MM.1S (cell line): ENCODE measurements at regions not wholly inside any gene's neighbourhood (a gene's known extent, or its start where the extent isn't known, plus 50 kb on each side); places are given as distances from the start of the nearest gene placed in this dataset.

Experiments used
- DNase-seq: peaks from one replicate; pipeline ENCODE4 v3.0.0-alpha.2; 2015
- H2AFZ ChIP-seq: fragments of 300-600 bp; sonication (generic); 2 replicates; pipeline ENCODE4 v1.6.0; 2016; ENCODE audit warnings: antibody characterized with exemption, low read length
- H3F3A ChIP-seq: fragments of 300-600 bp; sonication (generic); 2 replicates; pipeline ENCODE4 v1.6.1; 2016; ENCODE audit warnings: mild to moderate bottlenecking, antibody characterized with exemption, low read length, moderate library complexity, mixed read lengths; ENCODE audit not compliant: insufficient read depth
- H3K27ac ChIP-seq: fragments of 300-600 bp; sonication (generic); 2 replicates; pipeline ENCODE4 v1.5.1; 2016; ENCODE audit warnings: mild to moderate bottlenecking, low read length
- H3K27me3 ChIP-seq: fragments of 300-600 bp; sonication (generic); replicated peaks from 2 replicates; pipeline ENCODE4 v1.6.0; 2016; ENCODE audit warnings: low read length; ENCODE audit not compliant: insufficient read depth
- H3K36me3 ChIP-seq: fragments of 300-600 bp; sonication (generic); replicated peaks from 2 replicates; pipeline ENCODE4 v1.6.1; 2016; ENCODE audit warnings: mild to moderate bottlenecking, low read length, mixed read lengths; ENCODE audit not compliant: insufficient read depth
- H3K4me1 ChIP-seq: fragments of 300-600 bp; sonication (generic); 2 replicates; pipeline ENCODE4 v1.6.1; 2016; ENCODE audit warnings: low read length, mixed read lengths
- H3K4me2 ChIP-seq: fragments of 300-600 bp; sonication (generic); 2 replicates; pipeline ENCODE4 v1.6.0; 2016; ENCODE audit warnings: low read depth, low read length
- H3K4me3 ChIP-seq: fragments of 300-600 bp; sonication (generic); 2 replicates; pipeline ENCODE4 v1.5.1; 2016; ENCODE audit warnings: low read length, mixed read lengths
- H3K79me2 ChIP-seq: fragments of 300-600 bp; sonication (generic); 2 replicates; pipeline ENCODE4 v1.6.1; 2016; ENCODE audit warnings: mixed run types, low read length, mixed read lengths
- H3K9ac ChIP-seq: fragments of 300-600 bp; sonication (generic); 2 replicates; pipeline ENCODE4 v1.6.1; 2016; ENCODE audit warnings: low read length, mixed read lengths
- H3K9me2 ChIP-seq: fragments of 300-600 bp; sonication (generic); replicated peaks from 2 replicates; pipeline ENCODE4 v1.6.1; 2016; ENCODE audit warnings: mild to moderate bottlenecking, low read length, mixed read lengths; ENCODE audit not compliant: insufficient read depth
- H3K9me3 ChIP-seq: fragments of 300-600 bp; sonication (generic); replicated peaks from 2 replicates; pipeline ENCODE4 v1.6.1; 2016; ENCODE audit warnings: mild to moderate bottlenecking, low read length, mixed read lengths; ENCODE audit not compliant: insufficient read depth
- H4K20me1 ChIP-seq: fragments of 300-600 bp; sonication (generic); 2 replicates; pipeline ENCODE4 v1.6.1; 2016; ENCODE audit warnings: mild to moderate bottlenecking, low read length, moderate library complexity, mixed read lengths; ENCODE audit not compliant: insufficient read depth
- EZH2 ChIP-seq: fragments of 300-600 bp; sonication (generic); optimal IDR thresholded peaks from 2 replicates; pipeline ENCODE3; 2017; ENCODE audit warnings: low read depth, mild to moderate bottlenecking, antibody characterized with exemption, low read length, mixed read lengths
- EZH2phosphoT487 ChIP-seq: fragments of 300-600 bp; sonication (generic); IDR thresholded peaks from 2 replicates; pipeline ENCODE4 v1.6.1; 2018; ENCODE audit warnings: antibody characterized with exemption, low read length
- TF ChIP-seq, protein P1 (sequence below): fragments of 300-600 bp; sonication (generic); IDR thresholded peaks from 2 replicates; pipeline ENCODE4 v1.5.1; 2016; ENCODE audit warnings: antibody characterized with exemption, low read length, mixed read lengths

DNA sequence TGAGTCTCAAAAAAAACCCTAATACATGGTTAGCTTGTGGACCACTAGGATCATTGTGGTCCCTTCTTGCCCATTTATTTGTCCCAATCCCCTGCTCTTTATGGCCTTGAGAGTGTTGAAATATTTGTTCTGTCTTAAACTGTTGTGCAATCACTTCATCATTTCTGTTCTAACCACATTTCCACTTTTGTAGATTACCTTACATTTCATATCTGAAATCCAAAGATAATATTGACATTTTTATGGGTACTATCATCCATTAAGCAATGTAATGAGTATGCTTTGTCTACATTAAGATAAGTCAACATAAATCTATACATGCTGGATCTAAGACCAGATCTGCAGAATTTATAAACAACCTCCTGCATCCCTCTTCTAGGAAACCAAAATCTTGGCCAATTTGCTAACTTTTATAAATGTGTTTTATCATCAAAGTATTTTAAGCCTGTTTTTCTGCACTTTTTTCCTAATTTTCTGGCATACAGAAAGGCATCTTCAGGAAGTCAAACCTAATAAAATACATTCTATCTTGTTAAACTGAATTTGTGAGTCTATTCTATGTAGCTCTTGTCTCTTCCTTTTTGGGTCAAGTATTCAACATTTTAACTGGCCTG, 359.4 kb upstream of the CELF2 start:
- no peaks in the 10 kb centered on the region for H3K4me1 ChIP-seq
- H3K9me3 ChIP-seq, result no peaks in the 10 kb centered on the region
- H3K27ac ChIP-seq, result no peak overlapping the region
- TF ChIP-seq EZH2, result no peak
- TF ChIP-seq EZH2phosphoT487, result no peak
- TF ChIP-seq, protein P1, sequence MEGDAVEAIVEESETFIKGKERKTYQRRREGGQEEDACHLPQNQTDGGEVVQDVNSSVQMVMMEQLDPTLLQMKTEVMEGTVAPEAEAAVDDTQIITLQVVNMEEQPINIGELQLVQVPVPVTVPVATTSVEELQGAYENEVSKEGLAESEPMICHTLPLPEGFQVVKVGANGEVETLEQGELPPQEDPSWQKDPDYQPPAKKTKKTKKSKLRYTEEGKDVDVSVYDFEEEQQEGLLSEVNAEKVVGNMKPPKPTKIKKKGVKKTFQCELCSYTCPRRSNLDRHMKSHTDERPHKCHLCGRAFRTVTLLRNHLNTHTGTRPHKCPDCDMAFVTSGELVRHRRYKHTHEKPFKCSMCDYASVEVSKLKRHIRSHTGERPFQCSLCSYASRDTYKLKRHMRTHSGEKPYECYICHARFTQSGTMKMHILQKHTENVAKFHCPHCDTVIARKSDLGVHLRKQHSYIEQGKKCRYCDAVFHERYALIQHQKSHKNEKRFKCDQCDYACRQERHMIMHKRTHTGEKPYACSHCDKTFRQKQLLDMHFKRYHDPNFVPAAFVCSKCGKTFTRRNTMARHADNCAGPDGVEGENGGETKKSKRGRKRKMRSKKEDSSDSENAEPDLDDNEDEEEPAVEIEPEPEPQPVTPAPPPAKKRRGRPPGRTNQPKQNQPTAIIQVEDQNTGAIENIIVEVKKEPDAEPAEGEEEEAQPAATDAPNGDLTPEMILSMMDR, result no peak
- no peaks in the 10 kb centered on the region for H3K36me3 ChIP-seq
- H3K4me3 ChIP-seq, result no peak overlapping the region
- H3K4me2 ChIP-seq, result no peak overlapping the region
- H4K20me1 ChIP-seq, result no peaks in the 10 kb centered on the region
- H3K79me2 ChIP-seq, result no peaks in the 10 kb centered on the region
- H3F3A ChIP-seq, result no peaks in the 10 kb centered on the region
- no peaks in the 10 kb centered on the region for H3K9me2 ChIP-seq
- no peaks in the 10 kb centered on the region for H3K27me3 ChIP-seq
- H3K9ac ChIP-seq, result no peak overlapping the region
- no peak overlapping the region for H2AFZ ChIP-seq
- no peak for DNase-seq

DNA sequence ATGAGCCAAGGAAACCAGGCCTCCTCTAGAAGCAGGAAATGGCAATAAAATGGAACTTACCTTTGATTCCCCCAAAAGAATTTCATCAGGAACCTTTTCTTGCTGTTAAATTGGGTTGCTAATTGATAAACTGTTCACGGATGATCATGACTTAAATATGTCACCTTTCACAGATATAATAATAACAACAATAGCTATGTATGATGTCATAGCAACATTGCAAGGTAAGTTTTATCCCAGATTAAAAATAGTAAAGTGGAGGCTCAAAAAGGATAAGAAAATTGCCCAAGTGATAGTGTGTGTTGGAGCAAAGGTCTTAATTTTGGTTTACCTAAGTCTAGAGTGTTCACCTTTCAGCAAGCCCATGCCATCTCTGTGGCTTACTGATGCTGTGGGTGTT, 357.6 kb upstream of the CELF2 start:
- H3K36me3 ChIP-seq, result no peaks in the 10 kb centered on the region
- H3K9me2 ChIP-seq, result no peaks in the 10 kb centered on the region
- H3K27ac ChIP-seq, result no peak overlapping the region
- no peak overlapping the region for H3K4me3 ChIP-seq
- H4K20me1 ChIP-seq, result no peaks in the 10 kb centered on the region
- H3K9me3 ChIP-seq, result no peaks in the 10 kb centered on the region
- no peak for DNase-seq
- H3K27me3 ChIP-seq, result no peaks in the 10 kb centered on the region
- no peaks in the 10 kb centered on the region for H3K79me2 ChIP-seq
- no peaks in the 10 kb centered on the region for H3F3A ChIP-seq
- no peak overlapping the region for H3K9ac ChIP-seq
- TF ChIP-seq, protein P1, result no peak
- no peak for TF ChIP-seq EZH2
- TF ChIP-seq EZH2phosphoT487, result no peak
- H3K4me2 ChIP-seq, result no peak overlapping the region
- no peaks in the 10 kb centered on the region for H3K4me1 ChIP-seq
- H2AFZ ChIP-seq, result no peak overlapping the region

DNA sequence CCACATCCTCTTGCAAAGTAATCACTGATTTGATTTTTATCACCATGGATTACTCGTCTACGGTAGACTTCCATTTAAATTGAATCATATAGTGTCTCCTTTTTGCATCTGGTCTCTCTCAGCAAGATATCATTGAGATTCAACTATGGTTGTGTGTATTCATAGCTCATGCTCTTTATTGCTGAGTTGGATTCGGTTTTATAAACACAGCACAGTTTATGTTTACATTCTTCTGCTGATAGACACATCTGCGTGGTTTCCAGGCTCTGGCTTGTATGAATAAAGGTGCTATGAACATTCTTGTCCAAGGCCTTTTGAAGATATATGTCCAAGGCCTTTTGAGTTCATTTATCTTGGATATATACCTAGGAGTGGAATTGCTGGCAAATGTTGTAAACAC, 356.5 kb upstream of the CELF2 start:
- H3K4me1 ChIP-seq, result no peaks in the 10 kb centered on the region
- TF ChIP-seq, protein P1, result no peak
- no peak for TF ChIP-seq EZH2
- H3K4me2 ChIP-seq, result no peak overlapping the region
- H2AFZ ChIP-seq, result no peak overlapping the region
- no peaks in the 10 kb centered on the region for H3K79me2 ChIP-seq
- H3K36me3 ChIP-seq, result no peaks in the 10 kb centered on the region
- H3K27me3 ChIP-seq, result no peaks in the 10 kb centered on the region
- no peaks in the 10 kb centered on the region for H4K20me1 ChIP-seq
- no peaks in the 10 kb centered on the region for H3K9me3 ChIP-seq
- no peak overlapping the region for H3K9ac ChIP-seq
- H3K27ac ChIP-seq, result no peak overlapping the region
- no peak for DNase-seq
- no peaks in the 10 kb centered on the region for H3F3A ChIP-seq
- no peak overlapping the region for H3K4me3 ChIP-seq
- H3K9me2 ChIP-seq, result no peaks in the 10 kb centered on the region
